ENCODE measurements at regions not wholly inside any gene's neighbourhood (a gene's known extent, or its start where the extent isn't known, plus 50 kb on each side); places are given as distances from the start of the nearest gene placed in this dataset.

DNA sequence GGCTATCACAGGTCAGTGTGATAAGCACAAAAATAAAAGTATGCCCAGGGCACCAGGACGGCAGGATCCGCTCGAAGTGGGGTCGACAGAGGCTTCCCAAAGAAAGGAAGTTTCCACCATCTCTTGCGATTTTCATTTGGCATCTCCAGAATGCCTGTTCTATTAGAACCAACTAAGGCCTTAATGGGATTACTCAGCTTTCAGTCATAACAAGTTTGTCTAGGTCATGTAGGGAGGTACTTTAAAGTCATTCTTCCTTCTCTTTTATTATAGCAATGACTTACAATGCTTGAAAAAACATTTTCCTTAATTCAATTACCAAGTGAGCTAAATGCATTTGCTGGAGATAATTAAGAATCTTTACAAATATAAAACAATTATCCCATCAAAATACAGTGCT lies 83.6 kb upstream of the DIO3 start:
- no peak overlapping the region for H3K27ac Mint-ChIP-seq
- peaks cover 24% of the 10 kb centered on the region for H3K27me3 Mint-ChIP-seq
- ChIA-PET CTCF (no interaction called here), POLR2A (no interaction called here)
- DNase-seq (no peak), ATAC-seq (no peak)
- intact Hi-C loops (cut with micrococcal nuclease): no loop called here
- peaks cover under 1% of the 10 kb centered on the region for H3K9me3 Mint-ChIP-seq
- H3K4me3 Mint-ChIP-seq: no peak overlapping the region
- H3K4me1 Mint-ChIP-seq (ENCODE audit: low read depth): no peaks in the 10 kb centered on the region
- TF ChIP-seq, protein P1, sequence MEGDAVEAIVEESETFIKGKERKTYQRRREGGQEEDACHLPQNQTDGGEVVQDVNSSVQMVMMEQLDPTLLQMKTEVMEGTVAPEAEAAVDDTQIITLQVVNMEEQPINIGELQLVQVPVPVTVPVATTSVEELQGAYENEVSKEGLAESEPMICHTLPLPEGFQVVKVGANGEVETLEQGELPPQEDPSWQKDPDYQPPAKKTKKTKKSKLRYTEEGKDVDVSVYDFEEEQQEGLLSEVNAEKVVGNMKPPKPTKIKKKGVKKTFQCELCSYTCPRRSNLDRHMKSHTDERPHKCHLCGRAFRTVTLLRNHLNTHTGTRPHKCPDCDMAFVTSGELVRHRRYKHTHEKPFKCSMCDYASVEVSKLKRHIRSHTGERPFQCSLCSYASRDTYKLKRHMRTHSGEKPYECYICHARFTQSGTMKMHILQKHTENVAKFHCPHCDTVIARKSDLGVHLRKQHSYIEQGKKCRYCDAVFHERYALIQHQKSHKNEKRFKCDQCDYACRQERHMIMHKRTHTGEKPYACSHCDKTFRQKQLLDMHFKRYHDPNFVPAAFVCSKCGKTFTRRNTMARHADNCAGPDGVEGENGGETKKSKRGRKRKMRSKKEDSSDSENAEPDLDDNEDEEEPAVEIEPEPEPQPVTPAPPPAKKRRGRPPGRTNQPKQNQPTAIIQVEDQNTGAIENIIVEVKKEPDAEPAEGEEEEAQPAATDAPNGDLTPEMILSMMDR (IDR thresholded peaks at IDR 0.05): no peak
- no peaks in the 10 kb centered on the region for H3K36me3 Mint-ChIP-seq (ENCODE audit: low read depth)

DNA sequence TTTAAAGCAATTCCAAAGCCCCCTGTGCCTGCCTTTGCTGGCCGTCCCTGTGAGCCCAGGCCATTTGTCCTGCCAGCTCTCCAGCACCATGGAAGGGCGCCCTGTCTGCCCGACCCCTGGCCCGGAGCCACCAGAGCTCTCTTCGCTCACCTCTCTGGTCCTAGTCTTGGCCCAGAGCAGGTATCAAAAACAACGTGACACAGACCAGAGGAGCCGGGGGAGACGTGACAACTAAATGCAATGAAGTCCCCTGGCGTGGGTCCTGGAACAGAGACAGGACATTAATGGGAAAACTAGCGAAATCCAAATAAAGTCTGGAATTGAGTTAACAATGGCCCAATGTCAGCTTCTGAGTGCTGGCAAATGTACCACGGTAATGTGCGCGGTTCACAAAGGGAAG lies 83.2 kb upstream of the DIO3 start:
- H3K27me3 Mint-ChIP-seq: peaks cover 26% of the 10 kb centered on the region
- ChIA-PET CTCF (no interaction called here), POLR2A (no interaction called here)
- TF ChIP-seq, protein P1 (IDR thresholded peaks at IDR 0.05): no peak
- no peak overlapping the region for H3K27ac Mint-ChIP-seq
- H3K36me3 Mint-ChIP-seq (ENCODE audit: low read depth): no peaks in the 10 kb centered on the region
- no peaks in the 10 kb centered on the region for H3K4me1 Mint-ChIP-seq (ENCODE audit: low read depth)
- ATAC-seq (no peak), DNase-seq (no peak)
- intact Hi-C loops (cut with micrococcal nuclease): no loop called here
- peaks cover 2% of the 10 kb centered on the region for H3K9me3 Mint-ChIP-seq
- no peak overlapping the region for H3K4me3 Mint-ChIP-seq

DNA sequence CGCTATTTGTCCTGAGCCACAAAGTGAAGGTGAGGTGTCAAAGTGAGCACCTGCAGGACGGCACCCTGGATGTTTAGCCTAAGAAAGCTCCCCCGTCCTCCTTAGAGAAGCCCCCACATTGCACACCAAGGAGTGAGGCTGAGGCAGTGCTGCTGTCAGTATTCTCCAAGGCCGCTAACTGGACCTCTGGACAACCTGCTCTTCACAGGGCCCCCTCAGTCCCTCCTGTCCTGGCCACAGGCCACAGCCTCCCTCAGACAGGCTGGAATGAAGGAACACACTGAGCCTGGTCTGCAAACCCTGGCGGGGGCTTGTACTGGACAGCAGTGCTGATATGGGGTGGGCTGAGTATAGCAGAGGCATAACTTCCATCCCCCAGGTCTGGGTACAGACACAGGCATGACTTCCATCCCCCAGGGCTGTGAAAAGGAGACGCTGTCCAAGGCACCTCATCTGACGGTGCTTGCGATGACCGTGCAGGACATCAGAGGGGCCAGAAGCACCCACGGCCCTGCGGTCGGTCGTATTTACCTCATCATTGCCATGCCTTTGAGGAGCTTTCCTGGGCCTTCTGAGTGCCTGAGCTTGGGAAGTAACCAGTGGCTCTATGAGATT lies 82.4 kb upstream of the DIO3 start:
- intact Hi-C loops (cut with micrococcal nuclease): no loop called here
- ATAC-seq (no peak), DNase-seq (no peak)
- ChIA-PET POLR2A (no interaction called here), CTCF (no interaction called here)
- Mint-ChIP-seq H3K4me1 (ENCODE audit: low read depth) (no peaks in the 10 kb centered on the region), H3K27ac (no peak overlapping the region), H3K4me3 (no peak overlapping the region), H3K27me3 (peaks cover 30% of the 10 kb centered on the region), H3K9me3 (peaks cover 2% of the 10 kb centered on the region), H3K36me3 (ENCODE audit: low read depth) (no peaks in the 10 kb centered on the region)
- TF ChIP-seq, protein P1 (IDR thresholded peaks at IDR 0.05): no peak

DNA sequence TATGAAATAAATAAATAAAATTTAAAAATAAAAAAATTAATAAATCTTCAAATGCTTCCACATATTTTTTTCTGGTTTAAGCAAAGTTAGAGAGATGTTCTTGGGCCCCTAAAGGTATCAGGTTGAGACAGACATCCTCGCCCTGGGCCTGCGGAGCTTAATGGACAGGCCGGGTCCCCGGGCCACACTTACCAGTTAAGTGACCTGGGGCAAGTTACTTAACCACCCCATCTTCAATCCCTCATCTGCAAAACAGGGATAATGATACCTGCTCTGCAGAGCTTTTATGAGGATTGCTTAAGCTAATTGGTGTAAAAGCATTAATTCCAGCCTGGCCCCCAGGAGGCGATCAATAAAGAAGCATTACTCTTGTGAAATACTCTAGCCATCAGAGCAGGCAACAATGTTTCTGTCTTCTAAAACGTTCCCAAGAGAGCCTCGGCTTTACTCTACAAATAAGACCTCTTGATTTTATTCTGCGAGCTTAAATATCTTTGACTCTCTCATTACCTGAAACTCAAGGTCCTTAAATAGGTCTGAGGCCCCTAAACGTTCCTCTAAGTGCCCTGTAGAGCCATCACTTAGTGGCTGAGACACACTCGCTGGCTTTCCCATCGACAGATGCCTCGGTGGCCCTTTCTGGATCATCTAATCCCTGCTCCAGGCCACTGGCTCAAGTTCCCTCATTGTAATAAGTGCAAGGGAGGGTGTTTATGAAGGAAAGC lies 81.1 kb upstream of the DIO3 start:
- intact Hi-C loops (cut with micrococcal nuclease): no loop called here
- Mint-ChIP-seq H3K9me3 (peaks cover 2% of the 10 kb centered on the region), H3K27ac (no peak overlapping the region)

More for the DNA sequence above, 81.1 kb upstream of the DIO3 start:
- no peak for DNase-seq
- Mint-ChIP-seq H3K36me3 (ENCODE audit: low read depth) (no peaks in the 10 kb centered on the region), H3K4me1 (ENCODE audit: low read depth) (no peaks in the 10 kb centered on the region), H3K4me3 (no peak overlapping the region), H3K27me3 (peaks cover 30% of the 10 kb centered on the region)
- ChIA-PET POLR2A (no interaction called here), CTCF (no interaction called here)
- ATAC-seq: no peak
- TF ChIP-seq, protein P1 (IDR thresholded peaks at IDR 0.05): no peak
